ENCODE measurements at regions not wholly inside any gene's neighbourhood (a gene's known extent, or its start where the extent isn't known, plus 50 kb on each side); places are given as distances from the start of the nearest gene placed in this dataset.

DNA sequence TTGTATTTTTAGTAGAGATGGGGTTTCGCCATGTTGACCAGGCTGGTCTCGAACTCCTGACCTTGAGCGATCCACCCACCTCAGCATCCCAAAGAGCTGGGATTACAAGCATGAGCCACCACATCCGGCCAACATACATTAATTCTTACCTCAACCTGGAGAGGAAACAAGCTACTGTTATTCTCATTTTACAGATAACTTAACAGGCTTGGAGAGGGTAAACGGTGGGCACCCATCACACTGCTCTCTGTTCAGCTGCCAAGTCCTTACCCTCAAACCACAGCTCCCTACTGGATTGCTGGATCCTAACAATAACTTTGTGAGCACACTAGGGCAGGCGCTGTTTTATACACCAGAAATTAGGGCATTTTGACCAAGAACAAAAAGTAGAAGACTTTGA is 93.6 kb upstream of the BARHL2 start:
- TF ChIP-seq, protein P1, sequence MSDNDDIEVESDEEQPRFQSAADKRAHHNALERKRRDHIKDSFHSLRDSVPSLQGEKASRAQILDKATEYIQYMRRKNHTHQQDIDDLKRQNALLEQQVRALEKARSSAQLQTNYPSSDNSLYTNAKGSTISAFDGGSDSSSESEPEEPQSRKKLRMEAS (IDR thresholded peaks at IDR 0.05): no peak
- TF ChIP-seq, protein P2, sequence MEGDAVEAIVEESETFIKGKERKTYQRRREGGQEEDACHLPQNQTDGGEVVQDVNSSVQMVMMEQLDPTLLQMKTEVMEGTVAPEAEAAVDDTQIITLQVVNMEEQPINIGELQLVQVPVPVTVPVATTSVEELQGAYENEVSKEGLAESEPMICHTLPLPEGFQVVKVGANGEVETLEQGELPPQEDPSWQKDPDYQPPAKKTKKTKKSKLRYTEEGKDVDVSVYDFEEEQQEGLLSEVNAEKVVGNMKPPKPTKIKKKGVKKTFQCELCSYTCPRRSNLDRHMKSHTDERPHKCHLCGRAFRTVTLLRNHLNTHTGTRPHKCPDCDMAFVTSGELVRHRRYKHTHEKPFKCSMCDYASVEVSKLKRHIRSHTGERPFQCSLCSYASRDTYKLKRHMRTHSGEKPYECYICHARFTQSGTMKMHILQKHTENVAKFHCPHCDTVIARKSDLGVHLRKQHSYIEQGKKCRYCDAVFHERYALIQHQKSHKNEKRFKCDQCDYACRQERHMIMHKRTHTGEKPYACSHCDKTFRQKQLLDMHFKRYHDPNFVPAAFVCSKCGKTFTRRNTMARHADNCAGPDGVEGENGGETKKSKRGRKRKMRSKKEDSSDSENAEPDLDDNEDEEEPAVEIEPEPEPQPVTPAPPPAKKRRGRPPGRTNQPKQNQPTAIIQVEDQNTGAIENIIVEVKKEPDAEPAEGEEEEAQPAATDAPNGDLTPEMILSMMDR (IDR thresholded peaks at IDR 0.05; ENCODE audit: control extremely low read depth in 1 of 3, insufficient read depth in 1 of 3, low read depth in 1 of 3, low read length in 3 of 3): no peak
- TF ChIP-seq, protein P3, sequence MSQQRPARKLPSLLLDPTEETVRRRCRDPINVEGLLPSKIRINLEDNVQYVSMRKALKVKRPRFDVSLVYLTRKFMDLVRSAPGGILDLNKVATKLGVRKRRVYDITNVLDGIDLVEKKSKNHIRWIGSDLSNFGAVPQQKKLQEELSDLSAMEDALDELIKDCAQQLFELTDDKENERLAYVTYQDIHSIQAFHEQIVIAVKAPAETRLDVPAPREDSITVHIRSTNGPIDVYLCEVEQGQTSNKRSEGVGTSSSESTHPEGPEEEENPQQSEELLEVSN (IDR thresholded peaks at IDR 0.05): no peak
- no peak for TF ChIP-seq SP1 (IDR thresholded peaks at IDR 0.05; ENCODE audit: low read depth, low read length)
- no peak for TF ChIP-seq CEBPB (IDR thresholded peaks at IDR 0.05; ENCODE audit: low read depth, low read length)
- no peak for TF ChIP-seq ASH2L (IDR thresholded peaks at IDR 0.05; ENCODE audit: low read length)
- TF ChIP-seq TAF7 (optimal IDR thresholded peaks at IDR 0.05; ENCODE audit: borderline replicate concordance, low read depth, low read length): no peak
- no peak for TF ChIP-seq POLR2AphosphoS5 (IDR thresholded peaks at IDR 0.05; ENCODE audit: low read depth, low read length)
- TF ChIP-seq, protein P4, sequence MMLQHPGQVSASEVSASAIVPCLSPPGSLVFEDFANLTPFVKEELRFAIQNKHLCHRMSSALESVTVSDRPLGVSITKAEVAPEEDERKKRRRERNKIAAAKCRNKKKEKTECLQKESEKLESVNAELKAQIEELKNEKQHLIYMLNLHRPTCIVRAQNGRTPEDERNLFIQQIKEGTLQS (IDR thresholded peaks at IDR 0.05; ENCODE audit: insufficient read depth, low read depth, low read length): no peak
- TF ChIP-seq POLR2A (IDR thresholded peaks at IDR 0.05; ENCODE audit: control extremely low read depth in 1 of 2, low read depth in 2 of 2, low read length in 2 of 2): no peak

All from H1 (cell line).